Large intestine (tissue), 3 donors: ENCODE measurements at regions not wholly inside any gene's neighbourhood (a gene's known extent, or its start where the extent isn't known, plus 50 kb on each side); places are given as distances from the start of the nearest gene placed in this dataset.
"Not testable (repeated sequence)": the region's sequence is repeated elsewhere in the genome, so short reads cannot be mapped to it uniquely, and the experiment has no call there.

Source experiments
- DNase-seq, 2 donors: peaks; one replicate each; pipeline versions ENCODE4 v3.0.0 to v3.0.0-alpha.2; 2013
- H3K27ac ChIP-seq: one replicate; pipeline ENCODE4 v1.5.1; 2013; ENCODE audit warnings: low read length
- H3K27me3 ChIP-seq: 2 replicates; pipeline ENCODE4 v1.6.1; 2013; ENCODE audit warnings: low read length; ENCODE audit not compliant: control insufficient read depth, insufficient read depth
- H3K36me3 ChIP-seq: 2 replicates; pipeline ENCODE4 v1.6.1; 2013; ENCODE audit warnings: low read length; ENCODE audit not compliant: control insufficient read depth, insufficient read depth
- H3K4me1 ChIP-seq: one replicate; pipeline ENCODE4 v1.6.1; 2013; ENCODE audit warnings: low read length; ENCODE audit not compliant: control insufficient read depth, insufficient read depth
- H3K4me3 ChIP-seq: one replicate; pipeline ENCODE4 v1.5.1; 2013; ENCODE audit warnings: low read length
- H3K9me3 ChIP-seq: one replicate; pipeline ENCODE4 v1.6.1; 2013; ENCODE audit warnings: mild to moderate bottlenecking, low read depth, low read length, moderate library complexity; ENCODE audit not compliant: control insufficient read depth
- WGBS: methylation state at CpG from one replicate; pipeline ENCODE4 v1.1.5; 2013; ENCODE audit warnings: low lambda C conversion rate; ENCODE audit not compliant: insufficient coverage; 5-methylcytosine and 5-hydroxymethylcytosine counted together

DNA sequence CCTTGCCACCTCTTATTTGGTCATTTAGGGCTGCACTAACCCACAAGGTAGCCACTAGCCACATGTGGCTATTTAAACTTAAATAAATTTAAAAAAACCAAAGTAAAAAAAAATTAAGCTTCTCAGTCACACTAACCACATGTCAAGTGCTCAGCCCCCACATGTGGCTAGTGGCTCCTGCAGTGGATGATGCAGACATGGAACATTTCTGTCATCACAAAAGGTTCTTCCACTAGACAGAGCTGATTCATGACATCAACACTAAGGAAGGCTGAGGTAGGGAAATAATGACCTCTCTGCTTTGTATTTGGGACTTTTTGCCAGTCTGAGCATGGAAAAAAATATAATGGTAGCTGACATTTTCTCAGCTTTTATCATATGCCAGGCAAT is 173.0 kb upstream of the FERMT1 start:
- no peak overlapping the region for H3K4me3 ChIP-seq
- H3K27ac ChIP-seq, result no peak overlapping the region
- no peak for DNase-seq
- no peaks in the 10 kb centered on the region for H3K36me3 ChIP-seq
- H3K4me1 ChIP-seq, result no peaks in the 10 kb centered on the region
- no peaks in the 10 kb centered on the region for H3K27me3 ChIP-seq
- no peaks in the 10 kb centered on the region for H3K9me3 ChIP-seq

DNA sequence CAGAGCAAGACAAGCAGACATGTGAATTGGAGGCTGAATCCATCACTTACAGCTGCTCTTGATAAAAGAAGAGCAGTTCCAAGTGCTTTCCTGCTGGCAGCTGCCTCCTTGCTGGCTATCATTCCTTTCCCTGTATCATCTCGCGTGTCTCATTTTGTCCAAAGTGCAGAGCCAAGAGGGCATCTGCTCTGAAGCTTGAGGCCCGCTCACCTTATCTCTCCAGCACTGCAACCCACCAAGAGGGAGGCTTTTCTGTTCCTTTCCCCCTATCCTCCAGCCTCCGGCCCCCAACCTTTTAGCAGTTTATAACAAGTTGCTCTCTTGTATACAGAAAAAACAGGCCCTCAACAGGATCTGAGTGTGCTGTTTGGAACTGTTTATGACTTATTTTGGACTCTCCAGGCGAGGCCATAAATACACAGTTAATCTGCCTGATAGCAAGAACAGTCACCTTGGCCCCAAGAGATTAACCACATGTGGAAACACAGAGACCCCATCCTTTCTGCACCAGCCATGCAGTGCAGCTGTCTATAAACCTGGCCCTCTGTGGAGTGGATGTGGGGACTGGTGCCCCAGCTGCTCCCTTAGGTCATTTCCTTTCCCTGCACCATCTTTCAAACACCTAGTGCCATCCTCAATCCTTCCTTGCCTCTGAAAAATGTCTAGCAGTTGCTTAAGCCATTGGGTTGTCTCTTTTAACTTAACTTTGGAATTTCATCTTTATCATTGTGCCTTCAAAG is 172.5 kb upstream of the FERMT1 start:
- no peaks in the 10 kb centered on the region for H3K36me3 ChIP-seq
- DNase-seq, result peak in 1 of 2 donors; percentile 12
- no peaks in the 10 kb centered on the region for H3K27me3 ChIP-seq
- H3K4me1 ChIP-seq, result no peaks in the 10 kb centered on the region
- no CpG with 5 or more reads among the region's 5 CpGs for WGBS
- H3K4me3 ChIP-seq, result no peak overlapping the region
- H3K9me3 ChIP-seq, result no peaks in the 10 kb centered on the region
- H3K27ac ChIP-seq, result no peak overlapping the region

DNA sequence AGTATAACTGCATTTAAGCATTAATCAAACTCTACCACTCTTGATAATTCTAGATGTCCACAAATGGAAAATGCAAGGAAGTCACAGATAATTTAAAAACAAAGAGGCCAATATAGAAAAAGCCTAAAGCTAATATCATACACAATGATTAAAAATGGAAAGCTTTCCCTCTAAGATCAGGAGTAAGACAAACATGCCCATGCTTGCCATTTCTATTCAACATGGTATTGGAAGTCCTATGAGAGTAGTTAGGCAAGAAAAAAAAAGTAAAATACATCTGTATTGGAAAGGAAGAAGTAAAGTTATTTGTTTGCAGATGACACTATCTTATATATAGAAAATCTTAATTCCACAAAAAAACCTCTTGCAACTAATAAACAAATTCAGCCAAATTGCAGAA is 164.6 kb upstream of the FERMT1 start:
- H3K4me1 ChIP-seq, result no peaks in the 10 kb centered on the region
- no peak overlapping the region for H3K27ac ChIP-seq
- no peak overlapping the region for H3K4me3 ChIP-seq
- H3K36me3 ChIP-seq, result no peaks in the 10 kb centered on the region
- no peaks in the 10 kb centered on the region for H3K27me3 ChIP-seq
- peaks cover 8% of the 10 kb centered on the region for H3K9me3 ChIP-seq
- no peak for DNase-seq

DNA sequence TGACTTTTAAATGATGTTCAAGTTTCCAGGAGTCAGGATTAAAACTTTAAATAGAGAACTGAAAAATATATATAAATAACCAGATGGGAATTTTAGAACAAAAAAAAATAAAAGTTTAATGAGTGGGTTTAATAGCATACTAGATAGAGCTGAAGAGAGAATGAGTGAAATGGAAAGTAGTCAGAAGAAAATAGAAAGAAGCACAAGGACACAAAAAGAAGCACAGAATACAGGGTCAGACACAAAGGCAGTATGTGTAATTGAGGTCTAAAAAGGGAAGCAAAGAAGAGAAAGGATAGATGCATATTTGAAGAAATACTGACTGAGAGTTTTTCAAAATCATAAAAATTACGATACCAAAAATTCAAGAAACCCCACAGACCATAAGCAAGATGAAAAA is 159.8 kb upstream of the FERMT1 start:
- WGBS, result 71% methylated on average over 1 of the region's 1 CpG
- no peak overlapping the region for H3K4me3 ChIP-seq
- DNase-seq, result no peak
- no peaks in the 10 kb centered on the region for H3K27me3 ChIP-seq
- no peaks in the 10 kb centered on the region for H3K4me1 ChIP-seq
- H3K9me3 ChIP-seq, result peaks cover 5% of the 10 kb centered on the region
- H3K36me3 ChIP-seq, result no peaks in the 10 kb centered on the region
- no peak overlapping the region for H3K27ac ChIP-seq

DNA sequence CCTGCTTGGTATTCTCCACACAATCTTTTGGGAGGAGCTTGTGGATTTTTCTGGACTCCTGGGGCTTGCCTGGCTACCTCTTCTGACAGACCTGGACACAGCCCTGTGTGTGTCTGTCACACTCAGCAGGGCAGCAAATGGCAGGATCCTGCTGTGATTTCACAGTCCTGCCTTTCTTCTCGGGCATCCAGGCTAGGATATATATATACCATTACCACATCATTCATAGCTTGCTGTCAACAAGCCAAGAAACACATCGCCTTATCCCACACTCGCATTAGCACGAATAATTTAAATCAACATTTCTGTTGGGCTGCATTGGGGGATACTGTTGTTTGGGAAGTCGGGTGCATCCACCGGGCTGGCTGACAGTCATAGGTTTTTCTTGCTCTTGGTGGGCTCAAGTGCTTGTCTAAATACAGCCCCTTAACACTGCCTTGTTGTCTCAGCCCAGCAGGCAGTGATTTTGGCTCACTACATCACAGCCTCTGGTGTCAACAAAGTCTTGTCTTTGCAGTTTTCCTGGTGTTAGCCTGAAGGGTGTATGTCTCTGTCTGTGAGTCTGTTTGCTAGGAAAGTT is 154.9 kb upstream of the FERMT1 start:
- H3K27me3 ChIP-seq, result no peaks in the 10 kb centered on the region
- no peaks in the 10 kb centered on the region for H3K9me3 ChIP-seq
- WGBS, result no CpG with 5 or more reads among the region's 6 CpGs
- H3K36me3 ChIP-seq, result no peaks in the 10 kb centered on the region
- H3K4me1 ChIP-seq, result no peaks in the 10 kb centered on the region
- H3K27ac ChIP-seq, result no peak overlapping the region
- H3K4me3 ChIP-seq, result no peak overlapping the region
- DNase-seq, result no peak

DNA sequence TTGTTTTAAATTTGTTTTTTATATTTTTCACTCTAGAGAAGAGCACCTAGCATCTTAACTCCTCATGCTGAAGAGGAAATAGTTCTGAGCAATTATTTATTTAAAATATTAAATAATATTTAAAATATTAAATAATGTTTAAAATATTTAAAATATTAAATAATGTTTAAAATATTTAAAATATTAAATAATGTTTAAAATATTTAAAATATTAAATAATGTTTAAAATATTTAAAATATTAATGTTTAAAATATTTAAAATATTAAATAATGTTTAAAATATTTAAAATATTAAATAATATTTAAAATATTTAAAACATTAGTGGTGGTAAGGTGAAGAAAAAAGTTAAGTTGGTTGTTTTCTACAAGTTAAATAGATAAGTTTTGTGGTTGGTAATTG is 147.6 kb upstream of the FERMT1 start:
- not testable (repeated sequence) for H3K4me3 ChIP-seq, H3K4me1 ChIP-seq, H3K9me3 ChIP-seq, DNase-seq, H3K36me3 ChIP-seq, H3K27ac ChIP-seq, H3K27me3 ChIP-seq

DNA sequence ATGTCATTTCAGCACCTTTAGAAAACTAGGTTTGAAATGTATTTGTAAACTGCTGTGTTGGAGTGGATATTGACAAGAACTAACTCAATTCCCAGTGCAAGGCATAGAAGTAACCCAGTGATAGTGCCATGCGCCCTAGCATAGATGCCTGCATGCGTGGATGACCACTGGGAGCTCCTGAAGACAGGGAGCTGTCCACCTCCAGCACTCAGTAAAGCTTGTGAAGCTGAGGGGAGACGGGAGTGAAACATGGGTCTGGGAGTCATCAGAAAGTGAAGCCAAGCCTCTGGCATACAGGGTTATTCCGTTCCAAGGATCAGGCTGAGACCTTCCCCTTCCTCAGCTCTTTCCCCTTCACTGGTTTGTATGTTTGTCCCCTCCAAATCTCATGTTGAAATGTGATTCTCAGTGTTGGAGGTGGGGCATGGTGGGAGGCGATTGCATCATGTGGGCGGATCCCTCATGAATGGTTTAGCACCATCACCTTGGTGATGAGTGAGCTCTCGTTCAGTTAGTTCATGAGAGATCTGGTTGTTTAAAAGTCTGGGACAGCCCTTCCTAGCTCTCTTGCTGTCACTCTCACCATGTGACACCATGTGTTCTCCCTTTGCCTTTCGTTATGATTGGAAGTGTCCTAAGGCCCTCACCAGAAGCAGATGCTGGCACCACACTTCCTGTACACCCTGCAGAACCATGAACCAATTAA is 146.5 kb upstream of the FERMT1 start:
- no peak overlapping the region for H3K4me3 ChIP-seq
- 40% methylated on average over 1 of the region's 8 CpGs for WGBS

DNA sequence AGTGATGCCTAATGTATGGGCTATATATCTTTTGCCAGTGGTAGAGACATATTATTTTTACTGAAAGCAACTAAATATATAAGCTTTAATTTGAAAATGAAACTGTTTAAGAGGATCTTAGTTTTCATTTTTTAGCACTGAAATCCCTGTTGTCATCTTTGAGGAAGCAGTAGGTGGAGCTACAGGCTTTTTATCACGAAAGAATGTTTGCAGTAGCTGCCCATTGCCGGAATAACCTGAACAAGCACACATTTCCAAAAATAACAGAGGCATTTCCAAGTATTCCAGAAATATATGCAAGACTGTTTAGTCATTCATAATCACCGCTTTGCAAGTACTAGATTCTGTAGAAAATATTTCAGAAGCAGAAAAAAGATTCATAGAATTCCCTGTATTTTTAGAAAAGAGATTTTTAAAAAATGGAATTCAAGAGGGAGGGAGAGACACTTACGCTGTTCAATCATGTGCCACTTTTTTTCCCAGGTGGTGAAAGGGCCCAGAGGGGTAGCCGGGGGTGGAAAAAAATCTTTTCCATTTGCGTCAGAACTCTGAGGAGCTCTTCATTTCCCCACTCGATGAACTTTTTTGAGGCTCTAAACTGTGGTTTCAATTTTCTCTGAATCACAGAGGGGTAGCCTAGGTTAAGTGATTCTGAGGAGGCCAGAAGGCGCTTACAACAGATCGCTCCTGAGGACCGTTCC is 142.5 kb upstream of the FERMT1 start:
- Histone ChIP-seq H3K9me3 (no peaks in the 10 kb centered on the region), H3K27ac (no peak overlapping the region), H3K4me3 (no peak overlapping the region), H3K4me1 (no peaks in the 10 kb centered on the region), H3K36me3 (no peaks in the 10 kb centered on the region), H3K27me3 (peaks cover 3% of the 10 kb centered on the region)
- peak; percentile 25 to 34 for DNase-seq
- WGBS, result 67% methylated on average over 1 of the region's 10 CpGs

More for the DNA sequence above, 146.5 kb upstream of the FERMT1 start:
- Histone ChIP-seq H3K36me3 (no peaks in the 10 kb centered on the region), H3K27ac (no peak overlapping the region), H3K27me3 (peaks cover 3% of the 10 kb centered on the region), H3K4me1 (no peaks in the 10 kb centered on the region), H3K9me3 (no peaks in the 10 kb centered on the region)
- DNase-seq, result no peak

DNA sequence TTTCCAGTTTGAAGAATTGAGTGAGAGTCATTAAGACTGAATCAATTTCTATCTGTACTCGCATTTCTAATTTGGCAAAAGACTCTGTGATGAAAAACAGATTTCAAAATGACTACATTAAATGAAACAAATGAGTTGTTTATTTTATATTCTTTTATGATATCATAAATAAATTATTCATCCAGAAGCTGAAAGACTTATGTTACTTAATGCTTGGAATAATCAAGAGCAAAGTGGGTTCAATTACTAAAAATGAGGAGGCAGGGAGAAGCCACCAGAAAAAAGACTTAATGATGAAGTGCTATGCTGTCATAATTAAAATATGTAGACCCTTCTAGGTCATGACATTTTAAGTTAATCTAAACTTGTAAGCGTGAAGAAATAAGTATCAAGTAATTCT is 130.6 kb upstream of the FERMT1 start:
- Histone ChIP-seq H3K9me3 (no peaks in the 10 kb centered on the region), H3K36me3 (no peaks in the 10 kb centered on the region), H3K27ac (no peak overlapping the region), H3K4me1 (no peaks in the 10 kb centered on the region), H3K27me3 (no peaks in the 10 kb centered on the region), H3K4me3 (no peak overlapping the region)
- 85% methylated on average over 2 of the region's 2 CpGs for WGBS
- DNase-seq, result no peak

DNA sequence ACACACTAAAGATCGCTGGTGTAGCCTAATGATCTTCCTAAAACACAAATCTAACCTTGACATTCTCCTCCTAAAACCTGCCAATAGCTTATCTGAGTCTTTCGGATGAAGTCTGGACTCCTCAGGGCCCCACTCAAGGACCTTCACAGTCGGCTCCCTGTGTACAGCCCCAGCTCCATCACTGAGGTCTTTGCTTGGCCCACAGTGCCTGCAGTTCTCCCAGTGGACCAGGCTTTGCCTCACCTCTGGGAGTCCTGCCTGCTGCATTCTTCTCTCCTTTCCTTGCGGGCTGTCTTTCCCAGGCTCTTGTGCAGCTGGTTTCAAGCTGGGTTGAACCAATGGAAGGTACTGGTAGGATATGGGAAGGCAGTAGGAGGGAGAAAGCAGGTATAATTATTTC is 122.6 kb upstream of the FERMT1 start:
- H3K4me3 ChIP-seq, result no peak overlapping the region
- H3K9me3 ChIP-seq, result no peaks in the 10 kb centered on the region
- no peaks in the 10 kb centered on the region for H3K27me3 ChIP-seq
- WGBS, result no CpG with 5 or more reads among the region's 4 CpGs
- H3K27ac ChIP-seq, result no peak overlapping the region
- no peaks in the 10 kb centered on the region for H3K36me3 ChIP-seq
- H3K4me1 ChIP-seq, result no peaks in the 10 kb centered on the region
- no peak for DNase-seq
